Right forelimb (tissue), 1 donor: ENCODE measurements at regions not wholly inside any gene's neighbourhood (a gene's known extent, or its start where the extent isn't known, plus 50 kb on each side); places are given as distances from the start of the nearest gene placed in this dataset.
"Not testable (repeated sequence)": the region's sequence is repeated elsewhere in the genome, so short reads cannot be mapped to it uniquely, and the experiment has no call there.

Experiments
- DNase-seq: peaks from one replicate; pipeline ENCODE4 v3.0.0-alpha.2; 2018

DNA sequence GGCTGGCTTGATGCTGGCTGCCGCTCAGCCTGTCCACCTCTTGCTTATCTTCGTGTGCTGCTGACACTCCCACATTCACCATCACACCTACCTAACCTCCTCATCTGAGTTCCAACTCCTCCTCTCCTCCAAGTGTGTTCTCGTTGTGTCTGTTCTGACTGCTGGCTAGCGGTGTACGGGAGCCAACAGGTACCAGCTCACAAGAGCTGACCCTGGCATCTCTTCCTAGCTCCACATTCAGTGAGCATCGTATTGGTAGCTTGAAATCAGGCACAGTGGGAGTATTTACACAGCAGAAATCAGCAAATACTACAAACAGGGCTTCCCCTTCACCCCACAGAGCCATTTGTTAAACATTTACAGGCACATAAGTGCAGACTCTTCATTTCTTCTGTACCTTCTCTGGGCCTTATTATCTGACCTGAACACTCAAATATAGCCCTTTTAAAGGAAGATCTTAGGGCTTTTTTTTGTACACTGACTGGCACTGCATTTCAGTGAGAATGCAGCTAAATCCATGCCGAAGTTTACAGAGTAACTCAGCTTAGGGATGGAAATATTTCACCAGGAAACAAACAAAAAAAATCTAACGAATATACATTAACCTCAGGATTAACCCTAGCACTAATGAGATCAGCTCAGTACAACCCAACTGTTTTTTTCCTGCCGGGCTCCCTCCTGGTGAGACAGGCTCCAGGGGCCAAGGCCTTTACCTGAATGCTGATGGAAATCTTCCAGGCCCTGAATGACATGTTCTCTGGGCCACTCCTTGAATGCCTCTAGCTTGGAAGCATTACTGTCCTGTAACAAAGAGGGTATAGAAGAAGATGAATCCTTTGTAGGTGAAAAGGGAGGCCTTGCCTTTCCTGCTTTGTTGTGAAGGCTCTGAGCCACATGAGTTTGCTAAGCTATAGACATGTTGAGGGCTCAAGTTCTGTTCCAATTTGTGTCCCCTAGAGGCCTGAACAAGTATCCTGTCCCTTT, 150.5 kb upstream of the LPP start:
- DNase-seq = no peak

DNA sequence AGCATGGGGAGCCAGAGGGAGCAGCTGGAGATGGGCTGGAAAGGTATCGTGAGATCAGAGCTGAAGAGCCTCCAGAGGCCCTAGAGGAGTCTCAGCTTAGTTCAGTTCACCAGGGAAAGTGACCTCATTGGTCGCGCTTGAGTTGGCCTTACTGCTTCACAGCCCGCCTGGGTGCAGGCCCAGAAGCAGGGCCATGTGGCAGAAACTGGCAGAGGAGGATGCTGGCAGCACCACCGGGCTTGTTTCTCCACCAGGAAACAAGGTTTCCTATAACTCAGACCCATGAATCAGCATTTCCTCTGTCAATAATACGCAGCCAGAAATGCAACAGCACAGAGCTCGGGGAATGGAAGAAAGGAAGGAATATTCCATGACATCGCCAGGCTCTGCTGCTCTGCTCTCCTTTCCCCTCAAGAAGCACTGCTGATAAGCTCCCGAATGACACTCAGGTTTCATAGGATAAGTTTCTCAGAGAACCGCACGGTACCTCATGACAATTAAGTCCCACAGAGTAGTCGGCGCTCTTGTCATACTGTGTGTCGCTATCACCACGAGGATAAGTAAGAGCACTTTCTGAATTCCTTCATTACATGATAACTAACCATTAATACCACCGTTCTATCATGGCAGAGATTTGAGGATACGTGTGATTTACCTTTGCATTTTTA, 147.1 kb upstream of the LPP start:
- no peak for DNase-seq

DNA sequence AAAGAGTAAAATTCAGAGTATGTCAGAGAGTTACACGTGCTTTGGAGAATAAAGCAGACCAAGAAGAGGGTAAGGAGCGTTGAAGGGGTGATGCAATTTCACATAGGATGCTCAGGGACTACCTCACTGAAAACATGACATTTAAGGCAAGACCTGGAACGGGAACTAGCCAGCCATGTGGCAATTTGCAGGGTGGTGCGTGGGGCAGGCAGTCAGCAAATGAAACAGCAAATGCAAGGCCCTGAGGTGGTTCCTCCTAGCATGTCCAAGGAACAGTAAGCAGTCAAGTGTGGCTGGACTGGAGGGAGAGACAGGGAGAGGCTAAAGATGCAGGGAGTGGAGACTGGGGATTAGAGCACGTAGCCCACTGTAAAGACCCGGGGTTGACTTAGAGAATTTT, 146.1 kb upstream of the LPP start:
- no peak for DNase-seq

DNA sequence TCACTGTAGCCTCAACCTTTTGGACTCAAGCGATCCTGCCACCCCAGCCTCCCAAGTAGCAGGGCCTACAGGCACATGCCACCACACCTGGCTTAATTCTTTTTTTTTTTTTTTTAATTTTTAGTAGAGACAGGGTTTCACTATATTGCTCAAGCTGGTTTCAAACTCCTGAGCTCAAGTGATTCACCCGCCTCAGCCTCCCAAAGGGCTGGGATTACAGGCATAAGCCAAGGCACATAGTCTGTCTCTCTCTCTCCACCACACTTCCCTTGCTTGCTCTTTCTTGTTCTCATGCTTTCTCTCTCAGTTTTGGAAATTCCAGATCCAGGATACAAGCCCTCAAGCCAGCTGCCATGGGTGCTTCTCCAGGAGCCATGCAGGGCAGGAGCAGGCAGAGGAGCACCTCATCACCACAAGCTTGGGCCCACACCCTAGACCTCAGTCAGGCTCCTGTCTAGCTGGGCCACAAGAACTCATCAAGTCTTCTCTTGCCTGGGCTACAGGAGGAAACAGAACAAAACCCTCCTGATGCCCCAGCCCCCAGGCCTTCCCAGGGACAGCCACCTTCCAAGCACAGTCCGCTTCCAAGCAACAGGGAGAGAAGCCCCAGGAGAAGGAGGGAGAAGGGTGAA, 145.3 kb upstream of the LPP start:
- DNase-seq = no peak

DNA sequence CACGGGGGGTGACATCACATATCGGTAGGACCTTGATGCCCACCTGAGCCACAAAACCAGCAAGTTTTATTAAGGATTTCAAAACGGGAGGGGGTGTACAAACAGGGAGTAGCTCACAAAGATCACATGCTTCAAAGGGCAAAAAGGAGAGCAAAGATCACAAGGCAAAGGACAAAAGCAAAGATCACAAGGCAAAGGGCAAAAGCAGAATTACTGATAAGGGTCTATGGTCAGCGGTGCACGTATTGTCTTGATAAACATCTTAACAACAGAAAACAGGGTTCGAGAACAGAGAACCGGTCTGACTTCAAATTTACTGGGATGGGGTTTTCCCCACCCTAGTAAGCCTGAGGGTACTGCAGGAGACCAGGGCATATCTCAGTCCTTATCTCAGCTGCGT, 143.5 kb upstream of the LPP start:
- no peak for DNase-seq

DNA sequence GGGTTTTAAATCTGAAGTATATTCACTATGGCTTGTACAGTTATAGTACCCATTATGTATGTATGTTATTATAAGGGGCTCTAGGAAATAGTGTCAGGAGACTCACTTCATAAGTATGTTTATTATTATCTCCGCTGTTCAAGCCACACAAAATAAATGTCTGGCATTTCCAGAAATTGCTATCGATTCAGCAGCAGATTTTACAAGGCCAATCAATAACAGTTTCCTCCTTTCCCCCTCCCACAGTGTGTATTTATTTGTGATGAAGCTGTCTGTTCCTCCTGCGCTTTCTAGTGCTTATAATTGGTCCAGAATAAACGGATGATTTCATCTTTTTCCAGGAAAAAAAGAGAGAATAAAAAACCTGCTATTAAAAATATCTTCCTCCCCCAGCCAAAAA, 134.2 kb upstream of the LPP start:
- no peak for DNase-seq

DNA sequence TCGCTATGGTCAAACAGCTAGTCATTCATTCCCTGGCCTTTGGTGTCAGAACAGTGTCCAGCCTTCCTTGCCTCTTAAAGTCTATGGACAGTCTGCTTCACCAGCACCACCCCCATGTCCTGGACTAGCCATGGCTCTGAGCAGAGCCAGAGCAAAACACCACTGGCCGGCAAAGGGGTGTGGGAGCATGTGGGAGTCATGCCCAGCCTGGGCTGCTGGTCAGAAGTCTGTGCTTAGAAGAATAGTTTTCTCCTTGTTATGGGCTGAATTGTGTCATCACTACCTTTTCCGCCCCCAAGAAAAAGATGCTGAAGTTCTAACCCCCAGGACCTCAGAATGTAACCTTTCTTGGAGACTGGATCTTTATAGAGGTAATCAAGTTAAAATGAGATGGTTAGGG, 132.9 kb upstream of the LPP start:
- DNase-seq = no peak

DNA sequence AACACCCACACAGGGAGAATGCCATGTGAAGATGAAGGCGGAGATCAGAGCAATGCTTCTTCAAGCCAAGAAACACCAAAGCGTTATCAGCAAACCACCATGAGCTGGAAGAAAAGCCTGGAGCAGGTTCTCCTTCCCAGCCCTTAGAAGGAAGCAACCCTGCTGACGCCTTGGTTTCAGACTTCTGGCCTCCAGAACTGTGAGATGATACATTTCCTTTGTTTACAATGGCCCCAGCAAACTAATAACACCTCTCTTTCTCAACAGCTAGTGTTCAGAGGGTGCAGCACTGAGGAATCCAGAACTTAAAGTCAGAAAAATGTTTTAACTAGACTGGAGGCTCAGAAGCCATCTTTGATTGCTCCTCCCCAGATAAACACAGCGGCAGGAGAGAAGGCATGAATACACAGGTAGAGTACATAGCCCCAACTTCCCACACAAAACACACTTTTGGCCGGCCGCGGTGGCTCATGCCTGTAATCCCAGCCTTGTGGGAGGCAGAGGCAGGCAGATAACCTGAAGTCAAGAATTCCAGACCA, 132.4 kb upstream of the LPP start:
- DNase-seq = no peak

DNA sequence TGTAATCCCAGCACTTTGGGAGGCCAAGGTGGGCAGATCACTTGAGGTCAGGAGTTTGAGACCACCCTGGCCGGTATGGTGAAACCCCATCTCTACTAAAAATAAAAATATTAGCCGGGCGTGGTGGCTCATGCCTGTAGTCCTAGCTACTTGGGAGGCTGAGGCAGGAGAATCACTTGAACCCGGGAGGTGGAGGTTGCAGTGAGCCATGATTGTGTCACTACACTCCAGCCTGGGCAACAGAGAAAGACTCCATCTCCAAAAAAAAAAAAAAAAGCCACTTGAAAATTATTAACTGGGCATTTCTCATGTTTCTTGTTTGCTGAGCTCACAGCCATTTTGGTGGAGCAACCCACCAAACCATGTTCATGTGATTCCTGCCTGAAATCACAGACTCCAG, 131.1 kb upstream of the LPP start:
- DNase-seq = not testable (repeated sequence)

DNA sequence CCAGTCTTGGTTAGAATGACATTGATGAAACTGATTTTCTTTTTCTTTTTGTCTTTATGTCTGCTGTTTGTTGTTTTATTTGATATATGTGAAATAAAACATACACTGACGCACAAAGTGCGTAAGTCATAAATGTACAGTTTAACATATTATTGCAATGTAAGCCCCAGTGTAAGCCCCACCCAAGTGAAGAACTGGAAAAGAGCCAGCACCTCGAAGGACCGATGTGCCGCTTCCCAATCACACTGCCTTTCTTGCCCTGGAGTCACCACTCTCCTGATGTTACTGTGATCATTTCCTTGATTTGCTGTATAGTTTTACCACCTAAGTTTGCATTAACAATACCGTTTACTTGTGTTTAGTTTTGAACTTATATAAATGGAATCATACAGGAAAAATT, 128.4 kb upstream of the LPP start:
- no peak for DNase-seq

DNA sequence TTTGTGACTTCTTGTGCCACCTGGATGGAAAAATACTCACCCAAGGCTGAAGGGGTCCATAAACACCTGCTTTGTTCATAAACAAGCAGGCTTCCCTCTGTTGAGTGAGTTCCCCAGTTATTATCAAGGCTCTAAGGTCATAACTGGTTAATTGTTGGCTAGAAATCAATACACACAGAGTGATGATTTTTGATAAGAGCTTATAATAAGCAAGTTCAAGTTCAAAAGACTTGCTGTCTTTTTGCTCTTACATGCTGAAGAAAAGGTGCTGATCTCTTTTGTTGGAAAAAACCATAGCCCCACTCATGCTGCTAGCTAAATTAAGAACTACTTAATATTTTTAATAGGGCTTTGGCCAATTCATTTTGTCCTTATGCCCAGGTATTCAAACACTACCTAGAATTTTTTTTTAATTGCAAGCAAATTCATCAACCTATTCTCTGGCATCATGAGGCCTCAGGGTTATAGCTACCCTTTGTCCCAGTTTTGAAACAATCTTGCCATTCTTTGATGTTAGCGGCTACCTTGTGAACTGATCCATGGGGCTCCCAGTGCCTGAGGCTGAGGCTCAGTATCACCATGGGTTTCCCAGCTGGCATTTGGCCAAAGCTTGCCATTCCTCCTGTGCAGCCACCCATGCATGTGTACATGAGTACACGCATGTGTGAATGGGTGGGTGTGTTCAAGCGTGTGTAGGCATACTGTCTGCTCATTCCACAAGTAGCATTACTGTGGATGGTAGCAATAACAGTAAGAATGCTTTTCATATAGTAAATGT, 127.6 kb upstream of the LPP start:
- DNase-seq = no peak

DNA sequence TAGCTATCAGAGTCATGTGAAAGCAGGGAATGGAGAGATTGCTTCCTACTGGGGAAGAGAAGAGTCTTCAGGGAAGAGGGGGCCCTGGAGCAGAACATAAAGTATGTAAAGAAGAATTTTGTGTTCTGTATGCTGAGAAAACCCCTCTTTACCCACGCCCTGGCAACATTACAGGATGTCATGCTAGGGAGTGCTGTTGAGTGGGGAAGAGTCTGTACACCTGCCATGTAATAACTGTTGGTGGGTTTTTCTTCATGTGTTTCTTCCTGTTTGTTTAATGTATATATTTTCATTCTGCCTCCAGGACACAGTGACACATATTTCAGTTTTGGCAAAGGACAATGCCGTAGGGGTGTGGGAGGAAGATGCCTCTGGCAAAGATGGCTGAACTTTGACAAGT, 122.8 kb upstream of the LPP start:
- DNase-seq = no peak

DNA sequence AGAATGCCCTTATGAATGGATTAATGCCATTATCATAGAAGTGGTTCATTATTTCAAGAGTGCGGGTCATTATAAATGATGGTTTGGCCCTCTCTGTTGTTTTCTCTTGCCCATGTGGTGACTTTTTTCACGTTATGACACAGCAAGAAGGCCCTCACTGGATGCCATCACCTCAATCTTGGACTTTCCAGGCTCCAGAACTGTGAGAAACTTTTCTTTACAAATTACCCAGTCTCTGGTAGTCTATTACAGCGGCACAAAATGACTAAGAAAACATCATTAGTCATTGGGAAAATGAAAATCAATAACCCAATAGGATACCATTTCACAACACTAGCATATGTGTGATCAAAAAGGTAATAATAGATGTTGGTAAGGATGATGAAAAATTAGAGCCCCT, 119.0 kb upstream of the LPP start:
- DNase-seq = no peak

DNA sequence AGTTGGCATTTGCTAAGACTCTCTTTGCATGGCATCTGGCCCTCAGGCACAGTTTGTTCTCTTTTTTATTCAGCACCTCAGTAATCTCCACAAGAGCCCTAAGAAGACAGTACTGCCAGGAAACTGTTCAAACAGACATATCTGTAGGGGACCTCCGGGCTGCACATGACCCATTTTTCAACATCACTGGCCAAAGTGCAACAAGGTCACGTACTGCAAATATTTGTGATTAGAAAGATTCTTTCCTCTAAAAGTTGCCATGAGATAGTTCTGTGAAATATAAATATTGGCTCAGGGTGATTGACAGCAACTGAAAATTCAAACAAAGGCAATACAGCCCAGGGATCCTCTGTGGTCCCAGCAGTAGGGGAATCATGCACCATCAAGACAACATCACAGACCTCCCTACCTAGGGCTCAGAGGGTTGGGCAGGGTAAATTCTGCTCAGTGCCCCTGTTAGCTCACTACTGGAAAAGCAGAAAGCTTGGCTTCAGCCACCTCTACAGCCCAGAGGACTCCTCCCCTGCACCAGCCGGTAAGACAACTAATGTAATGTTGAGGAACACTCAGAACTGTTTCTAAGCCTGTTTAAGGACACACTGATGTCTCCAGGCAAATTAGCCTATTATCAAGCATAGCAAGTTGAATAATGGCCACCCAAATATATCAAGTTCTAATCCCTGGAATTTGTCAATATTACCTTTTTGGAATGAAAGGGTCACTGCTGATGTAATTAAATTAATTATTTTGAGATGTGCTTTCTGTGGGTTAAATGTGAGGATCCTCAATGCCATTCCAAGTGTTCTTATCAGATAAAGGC, 117.4 kb upstream of the LPP start:
- DNase-seq = no peak

DNA sequence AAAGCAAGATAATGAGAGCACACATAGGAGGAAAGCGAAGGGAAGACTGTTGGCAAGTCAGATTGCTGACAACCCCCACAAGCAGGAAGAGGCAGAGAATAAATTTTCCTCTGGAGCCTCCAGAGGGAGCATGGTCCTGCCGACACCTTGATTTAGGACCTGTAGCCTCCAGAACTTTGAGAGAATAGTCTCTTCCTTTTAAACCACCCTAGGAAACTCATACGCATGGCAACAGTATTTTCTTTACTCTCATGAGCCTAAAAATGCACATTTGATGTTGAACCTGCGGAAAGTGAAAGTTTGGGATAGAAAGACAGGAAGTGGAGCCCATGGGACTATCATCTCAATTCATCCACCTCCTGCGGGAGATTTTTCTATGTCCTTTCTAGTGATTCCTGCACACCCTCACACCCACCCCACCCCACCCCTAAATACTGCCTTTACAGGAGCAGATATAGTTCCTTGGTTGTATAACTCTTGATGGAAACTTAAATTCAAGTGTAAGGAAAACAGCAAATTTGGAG, 116.7 kb upstream of the LPP start:
- DNase-seq = no peak

DNA sequence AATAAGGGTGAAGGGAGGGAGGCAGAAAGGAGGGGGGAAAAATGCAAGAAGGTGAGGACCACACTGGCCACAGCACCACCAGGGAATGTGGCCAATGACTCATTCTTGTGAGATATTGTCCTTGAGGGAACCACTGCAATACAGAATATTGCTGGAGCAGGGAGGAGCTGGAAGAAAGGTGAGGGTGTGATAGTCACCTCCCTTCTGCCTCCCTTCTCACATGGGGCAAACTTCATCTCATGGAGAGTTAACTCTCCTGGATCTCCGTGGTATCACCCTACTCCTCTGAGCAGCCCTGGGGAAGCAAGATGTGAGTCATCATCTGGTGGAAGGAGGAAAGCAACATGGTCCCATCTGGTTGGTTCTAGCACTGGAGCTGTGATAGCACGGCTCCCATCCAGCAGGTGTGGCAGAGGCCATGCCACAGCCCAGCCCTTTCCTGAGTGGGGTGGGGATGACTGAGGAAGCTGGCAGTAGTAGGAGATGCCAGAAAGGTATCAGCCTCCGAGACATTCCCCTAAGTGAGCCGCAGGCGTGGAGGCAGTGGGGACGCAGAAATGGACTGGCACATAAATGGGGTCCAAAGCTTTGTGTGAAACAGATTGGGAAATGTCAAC, 115.9 kb upstream of the LPP start:
- DNase-seq = no peak

DNA sequence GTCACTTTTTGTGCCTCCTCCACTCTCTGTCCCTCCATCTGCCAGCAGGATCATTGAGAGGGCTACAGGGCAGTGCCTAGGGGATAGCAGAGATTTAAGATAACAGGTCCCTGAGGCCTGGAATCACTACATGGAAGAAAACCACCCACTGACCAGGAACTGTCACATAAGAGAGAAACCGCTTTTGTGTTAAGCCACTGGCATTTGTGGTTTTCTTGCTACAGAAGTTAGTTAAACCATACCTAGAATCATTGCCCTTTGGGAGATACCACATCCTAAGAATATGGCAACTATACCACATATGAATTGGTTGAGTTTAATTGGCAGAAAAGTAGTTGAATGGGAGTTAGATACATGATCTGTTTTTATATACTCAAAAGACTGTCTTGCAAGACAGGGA, 112.8 kb upstream of the LPP start:
- DNase-seq = no peak

DNA sequence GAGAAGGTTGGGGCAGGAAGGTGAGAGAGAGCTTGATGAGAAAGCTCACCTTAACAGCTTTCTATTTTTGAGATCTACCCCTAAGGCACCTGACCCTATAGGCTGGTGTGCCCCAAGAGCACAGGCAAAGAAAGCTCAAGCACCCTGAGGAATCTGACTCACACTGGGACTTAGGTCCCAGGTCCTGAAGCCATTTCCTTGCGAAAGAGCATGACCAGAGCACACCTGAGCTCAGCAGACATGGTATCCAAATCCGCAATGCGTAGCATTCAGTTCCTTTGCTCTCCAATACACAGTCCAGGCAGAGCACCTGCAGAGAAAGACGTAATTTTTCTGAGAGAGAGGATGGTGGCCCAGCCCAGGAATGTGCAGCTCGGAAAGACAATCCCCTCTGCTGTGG, 112.1 kb upstream of the LPP start:
- no peak for DNase-seq

DNA sequence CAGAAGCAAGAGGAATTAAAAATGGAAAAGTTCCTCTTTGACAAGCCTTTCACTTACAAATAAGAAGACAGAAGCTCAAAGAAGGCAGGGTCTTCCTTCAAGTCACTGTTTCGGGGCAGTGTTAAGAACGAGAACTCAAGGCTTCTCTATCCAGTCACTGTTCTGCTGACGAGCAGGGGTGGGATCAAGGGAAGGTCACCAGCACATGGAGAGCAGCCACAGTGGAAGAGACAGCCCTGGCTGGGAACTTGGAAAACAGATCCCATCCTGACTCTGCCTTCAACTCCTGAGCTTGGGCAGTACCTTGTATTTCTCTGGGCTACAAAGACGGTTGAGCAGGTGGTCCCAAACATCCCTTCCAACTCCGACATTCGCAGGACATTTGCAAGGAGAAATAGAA, 111.5 kb upstream of the LPP start:
- DNase-seq = no peak

DNA sequence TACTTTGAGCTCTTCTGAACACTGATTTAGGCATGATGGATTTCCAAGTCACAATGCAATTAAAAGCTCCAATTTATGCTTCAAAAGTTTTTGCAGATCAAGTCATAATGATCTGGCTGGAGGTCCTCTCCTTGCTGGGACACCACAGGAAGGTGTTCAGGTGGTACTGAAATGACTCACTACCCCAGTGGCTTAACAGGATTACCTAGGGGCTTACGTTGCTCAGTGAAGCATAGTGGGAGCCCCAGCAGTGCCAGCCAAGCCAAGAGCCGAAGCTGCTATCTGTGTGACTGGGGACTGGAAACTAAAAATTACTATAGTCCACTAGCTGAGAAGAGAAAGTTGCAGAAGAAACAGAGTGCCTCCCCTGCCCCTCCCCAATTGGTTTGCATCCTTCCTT, 110.1 kb upstream of the LPP start:
- no peak for DNase-seq

DNA sequence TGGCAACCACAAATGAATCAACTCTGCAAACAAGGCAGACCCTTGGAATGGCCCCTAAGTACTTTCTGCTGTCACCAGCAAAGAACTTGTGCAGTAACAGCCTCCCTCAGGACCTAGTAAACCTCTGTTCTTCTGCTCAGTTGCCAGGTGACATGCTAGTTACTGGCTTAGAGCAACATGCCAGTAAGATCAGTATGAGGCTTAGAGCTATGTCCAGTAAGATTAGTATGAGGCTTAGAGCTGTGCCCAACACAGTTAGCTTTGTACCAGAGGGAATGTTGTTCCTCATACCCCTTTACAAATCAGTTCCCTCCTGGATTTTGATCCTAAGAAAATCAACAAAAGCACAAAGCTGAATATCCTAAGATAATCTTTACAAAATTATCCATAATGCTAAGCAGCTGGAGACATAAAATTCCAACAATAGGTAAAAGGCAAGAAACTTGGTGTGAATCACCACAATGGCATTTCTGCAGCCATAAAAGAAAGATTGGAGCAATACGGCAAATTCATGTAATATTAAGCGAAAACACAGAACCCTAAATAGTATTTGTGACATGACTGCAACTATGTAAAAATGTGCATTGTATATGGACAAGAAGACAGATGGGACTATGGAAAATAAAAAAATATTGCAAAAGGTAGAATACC, 107.3 kb upstream of the LPP start:
- no peak for DNase-seq
